ENCODE measurements at regions not wholly inside any gene's neighbourhood (a gene's known extent, or its start where the extent isn't known, plus 50 kb on each side); places are given as distances from the start of the nearest gene placed in this dataset.
"Not testable (repeated sequence)": the region's sequence is repeated elsewhere in the genome, so short reads cannot be mapped to it uniquely, and the experiment has no call there.

DNA sequence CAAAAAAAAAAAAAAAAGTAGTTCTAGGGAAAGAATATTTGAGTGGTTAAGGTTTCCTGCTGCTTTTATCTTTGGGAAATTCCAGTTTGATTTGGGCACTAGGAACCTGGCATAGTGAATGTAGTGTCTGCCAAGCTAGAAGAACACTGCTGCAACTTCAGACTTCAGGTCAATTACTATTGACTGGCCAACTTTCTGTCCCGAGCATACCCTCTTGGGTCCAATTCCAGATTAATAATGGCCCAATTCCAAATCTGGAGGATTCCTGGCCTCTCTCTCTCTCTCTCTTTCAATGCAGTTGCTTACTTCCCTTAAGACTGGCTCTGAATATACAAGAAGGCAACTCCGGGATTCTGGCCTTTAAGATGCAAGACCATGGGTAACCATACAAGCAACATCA, 74.9 kb downstream of the ANKEF1 start:
- DNase-seq, result no peak

DNA sequence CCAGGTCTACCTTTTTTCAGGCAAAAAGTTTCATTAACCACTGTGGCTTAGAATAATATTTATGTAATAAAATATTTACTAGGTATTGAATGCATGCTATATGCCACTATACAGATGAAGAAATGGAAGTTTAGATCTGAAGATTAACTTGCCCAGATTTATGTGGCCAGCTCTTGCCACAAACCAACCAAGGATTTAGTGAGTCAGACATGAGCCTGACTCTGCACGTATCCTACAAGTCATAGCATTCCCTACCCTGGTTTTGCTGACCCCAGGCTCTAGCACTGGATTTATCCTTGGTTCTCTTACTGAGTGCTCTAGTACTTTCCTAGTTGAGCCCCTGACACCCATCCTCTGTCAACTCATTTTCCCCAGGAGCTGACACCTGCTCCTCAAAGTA, 75.4 kb downstream of the ANKEF1 start:
- peak; percentile 52 for DNase-seq

DNA sequence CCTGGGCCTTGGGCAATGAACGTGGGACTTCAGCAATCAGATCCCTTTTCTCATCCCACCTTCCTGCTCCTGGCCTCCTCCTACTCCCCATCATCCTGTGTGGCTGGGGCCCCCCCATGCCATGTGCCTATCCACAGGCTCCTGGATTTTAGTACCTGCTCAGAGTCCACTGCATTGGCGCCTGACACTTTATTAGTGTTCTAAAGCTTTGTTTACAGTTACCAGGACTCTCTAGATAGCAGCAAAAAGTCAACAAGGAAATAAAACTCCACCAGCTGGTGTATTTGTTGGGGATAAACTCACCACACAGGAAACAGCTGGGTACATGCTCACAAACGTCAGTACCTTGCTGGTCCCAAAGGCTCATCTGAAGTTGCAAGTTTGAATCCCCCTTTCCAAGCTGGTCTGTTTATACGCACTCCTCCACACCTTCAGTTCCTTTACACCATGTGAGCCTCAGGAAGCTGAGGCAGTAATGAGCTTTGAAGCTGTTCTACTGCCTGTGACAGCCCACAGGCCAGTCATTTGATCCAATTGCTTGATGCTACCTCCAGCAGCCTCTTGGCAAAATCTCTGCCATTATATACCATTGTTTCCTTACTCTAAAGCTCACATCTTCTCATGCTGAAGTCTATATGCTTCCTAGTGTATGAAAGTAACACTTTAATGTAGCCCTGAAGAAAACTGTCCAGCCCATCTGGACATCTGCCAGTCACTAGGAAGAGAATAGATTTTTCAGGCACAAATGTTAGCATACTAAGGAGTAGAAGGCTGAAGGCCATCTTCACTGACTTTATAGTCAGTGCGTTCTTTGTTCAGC, 76.6 kb downstream of the ANKEF1 start:
- DNase-seq, result no peak

DNA sequence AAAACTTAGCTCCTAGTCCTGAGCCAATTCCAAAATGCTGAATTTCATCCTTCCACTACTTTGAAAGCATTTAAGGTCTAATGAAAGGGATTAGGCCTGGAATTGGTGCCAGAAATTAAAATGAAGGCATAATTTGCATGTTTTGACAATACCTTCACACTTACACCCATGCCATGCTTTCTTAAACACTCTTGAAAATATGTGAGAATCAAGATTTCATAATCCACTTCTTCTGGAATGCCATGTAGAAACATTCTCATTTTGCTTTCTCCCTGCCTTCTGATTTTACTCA, 77.1 kb downstream of the ANKEF1 start:
- no peak for DNase-seq

DNA sequence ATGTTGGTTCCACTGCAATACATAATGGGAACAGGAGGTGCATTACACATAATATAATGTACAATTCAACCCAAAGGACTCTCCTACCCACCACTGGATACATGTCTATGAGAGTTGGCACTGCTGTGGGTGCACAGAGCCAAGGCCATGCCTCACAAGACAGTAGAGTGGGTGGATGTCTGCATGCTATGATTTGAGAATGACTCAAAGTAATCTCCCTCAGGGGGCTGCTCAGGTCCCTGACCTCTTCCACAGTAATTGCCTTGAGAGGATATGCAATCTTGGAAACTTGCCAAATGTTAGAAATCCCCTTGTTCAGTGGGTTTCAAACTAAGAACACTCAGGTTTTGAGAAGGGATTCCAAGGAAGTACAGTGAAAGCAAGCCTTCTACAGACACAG, 79.0 kb downstream of the ANKEF1 start:
- DNase-seq, result no peak

DNA sequence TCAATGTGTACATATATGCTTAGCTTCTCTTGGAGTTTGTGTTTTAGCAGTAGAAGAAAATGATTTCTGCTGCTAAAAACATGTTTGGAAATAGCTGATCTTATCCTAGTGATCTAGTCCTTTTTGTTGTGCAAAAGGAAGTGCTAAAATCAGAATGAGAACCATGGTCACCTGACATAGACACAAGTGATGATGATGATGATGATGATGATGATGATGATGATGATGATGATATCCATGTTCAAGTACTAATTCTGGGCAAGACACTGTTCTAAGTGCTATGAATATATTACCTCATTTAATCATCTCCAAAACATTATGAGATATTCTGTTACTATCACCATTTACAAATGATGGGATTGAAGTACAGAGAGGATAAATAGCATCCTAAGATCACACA, 79.8 kb downstream of the ANKEF1 start:
- DNase-seq, result no peak

DNA sequence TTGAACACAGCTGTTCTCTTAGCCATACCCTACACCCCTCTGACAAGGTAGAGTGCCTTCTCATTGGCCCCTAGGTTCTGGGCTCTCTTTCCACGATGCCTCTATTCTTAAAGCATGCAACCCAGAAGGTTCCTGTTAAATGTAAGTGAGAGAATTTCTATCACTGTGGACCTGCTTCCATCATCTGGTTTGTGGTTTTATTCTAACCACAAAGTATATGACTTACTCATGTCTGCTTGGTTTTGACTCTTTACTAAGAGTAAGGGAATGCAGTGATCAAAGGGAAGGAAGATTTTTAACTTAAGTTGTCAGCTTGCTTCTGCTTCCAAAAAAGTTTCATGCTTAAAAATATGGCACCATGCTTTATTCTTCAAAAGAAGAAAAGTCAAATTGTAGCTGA, 80.2 kb downstream of the ANKEF1 start:
- peak; percentile 83 for DNase-seq

DNA sequence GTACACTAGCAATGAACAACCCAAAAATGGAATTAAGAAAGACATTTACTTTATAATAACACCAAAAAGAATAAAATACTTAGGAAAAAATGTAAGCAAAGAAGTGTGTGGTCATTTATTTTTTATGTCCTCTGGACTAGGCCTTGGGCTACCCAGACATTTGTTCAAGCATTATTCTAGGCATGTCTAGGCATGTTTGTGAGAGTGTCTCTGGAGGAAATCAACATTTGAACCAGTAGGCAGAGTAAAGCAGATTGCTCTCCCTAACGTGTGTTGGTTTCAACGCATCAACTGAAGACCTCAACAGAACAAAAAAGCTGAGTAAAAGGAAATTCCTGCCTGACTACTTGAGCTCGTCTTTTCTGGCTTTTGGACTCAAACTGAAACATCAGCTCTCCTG, 84.5 kb downstream of the ANKEF1 start:
- no peak for DNase-seq

DNA sequence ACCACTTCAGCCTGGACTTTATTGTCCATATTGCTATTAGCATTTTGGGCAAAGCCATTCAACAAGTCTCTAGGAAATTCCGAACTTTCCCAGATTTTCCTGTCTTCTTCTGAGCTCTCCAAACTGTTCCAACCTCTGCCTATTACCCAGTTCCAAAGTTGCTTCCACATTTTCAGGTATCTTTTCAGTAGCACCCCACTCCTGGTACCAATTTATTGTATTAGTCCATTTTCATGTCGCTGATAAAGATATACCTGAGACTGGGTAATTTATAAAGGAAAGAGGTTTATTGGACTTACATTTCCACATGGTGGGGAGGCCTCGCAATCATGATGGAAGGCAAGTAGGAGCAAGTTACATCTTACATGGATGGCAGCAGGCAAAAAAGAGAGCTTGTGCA, 90.1 kb downstream of the ANKEF1 start:
- not testable (repeated sequence) for DNase-seq

DNA sequence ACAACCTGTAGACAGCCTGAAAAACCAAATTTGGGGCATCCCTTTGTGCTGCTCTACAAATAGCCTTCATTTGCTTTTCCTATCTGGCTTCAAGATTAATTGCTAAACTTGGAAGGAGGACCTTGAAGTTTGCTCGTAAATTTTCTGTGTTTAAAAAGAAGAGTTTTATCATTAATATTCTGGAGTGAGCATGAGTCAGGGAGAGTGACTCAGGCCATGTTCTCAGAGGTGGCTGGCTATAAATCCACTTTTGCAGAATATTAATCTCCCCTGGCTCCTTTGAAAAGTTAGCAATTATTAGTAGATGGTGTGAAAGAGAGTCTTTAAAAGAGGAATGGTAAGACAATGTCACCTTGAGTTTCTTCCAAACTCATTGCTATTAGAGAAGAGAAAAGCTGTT, 91.0 kb downstream of the ANKEF1 start:
- peak; percentile 27 for DNase-seq

DNA sequence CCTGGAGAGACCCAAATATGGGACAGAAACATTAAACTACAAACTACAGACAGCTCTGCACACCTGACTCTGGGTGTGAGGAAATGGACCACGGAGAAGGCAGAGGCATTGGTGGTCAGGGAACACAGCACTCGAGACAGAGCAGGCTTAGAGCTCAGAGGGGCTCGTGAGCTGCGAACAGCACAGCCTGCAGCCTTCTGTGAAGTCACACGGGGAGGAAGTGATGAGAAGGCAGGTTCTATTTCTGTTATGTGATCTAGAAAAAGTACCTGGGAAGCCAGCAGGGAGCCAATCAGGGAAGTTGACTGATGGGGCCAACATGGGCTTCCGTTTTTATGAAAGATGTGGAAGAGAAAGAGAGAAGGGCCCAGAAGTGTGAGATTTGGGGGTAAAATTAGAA, 88.9 kb upstream of the SNAP25 start:
- DNase-seq, result no peak

DNA sequence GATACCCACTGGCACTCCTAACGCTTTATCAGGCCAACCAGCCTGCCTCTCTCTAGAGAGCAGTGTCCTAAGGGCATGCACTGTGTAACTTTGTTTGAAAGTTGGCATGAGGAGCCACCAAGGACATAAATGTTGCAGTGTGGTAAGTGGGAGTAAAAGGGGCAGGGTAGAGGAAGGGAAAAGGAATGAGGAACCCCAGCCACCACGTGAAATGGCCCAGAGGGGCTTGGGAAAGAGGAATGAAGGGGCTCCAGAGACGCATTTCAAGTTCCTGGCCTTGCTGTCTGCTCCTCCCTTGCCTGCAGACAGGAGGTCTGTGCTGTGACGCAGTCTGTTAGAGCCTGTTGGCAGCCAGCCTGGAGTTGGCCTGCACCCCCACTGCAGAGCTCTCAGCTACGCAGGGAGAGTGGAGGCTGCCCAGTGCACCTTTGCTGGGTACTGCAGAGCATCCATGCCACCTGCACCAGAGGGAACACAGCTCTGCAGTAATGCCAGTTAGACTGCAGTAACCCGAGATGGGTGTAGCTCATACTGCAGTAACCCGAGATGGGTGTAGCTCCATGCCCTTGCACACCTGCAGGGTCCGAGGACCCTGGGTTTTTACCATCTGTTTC, 86.8 kb upstream of the SNAP25 start:
- peak; percentile 7 for DNase-seq

DNA sequence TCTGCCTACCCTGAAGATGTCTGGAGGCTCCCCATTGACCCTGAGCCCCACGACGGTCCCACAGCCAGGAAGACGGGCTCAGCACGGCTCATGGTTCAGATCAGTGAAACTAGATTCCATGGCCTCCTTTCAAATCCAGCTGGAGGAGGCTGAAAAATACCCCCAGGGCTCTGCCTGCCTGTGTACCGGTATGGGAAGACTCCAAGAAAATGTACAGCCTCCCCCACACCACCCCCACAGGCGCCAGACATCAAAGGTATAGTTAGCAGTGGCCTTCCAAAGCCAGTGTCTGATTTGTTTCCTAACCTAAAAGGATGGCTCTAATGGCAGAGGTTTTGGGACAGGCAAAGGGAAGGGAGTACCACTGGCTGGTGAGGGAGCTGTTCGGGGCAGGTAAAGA, 86.2 kb upstream of the SNAP25 start:
- no peak for DNase-seq

DNA sequence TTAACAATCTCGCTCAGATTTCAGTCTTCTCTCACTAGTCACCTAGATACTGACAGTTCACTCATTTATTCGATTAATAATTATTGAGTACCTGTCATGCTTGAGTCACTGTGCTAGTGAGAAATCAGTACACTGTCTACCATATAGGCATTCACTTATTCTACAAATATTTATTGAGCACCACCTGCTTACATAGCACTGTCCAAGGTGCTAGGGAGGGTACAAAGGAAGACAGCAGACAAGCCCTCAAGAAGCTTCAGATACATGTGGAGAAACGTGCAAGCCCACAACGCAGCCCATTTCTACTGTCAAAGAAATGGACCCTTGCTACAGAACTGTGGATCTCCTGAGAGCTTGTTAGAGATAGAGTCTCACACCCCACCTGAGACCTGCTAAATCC, 85.1 kb upstream of the SNAP25 start:
- DNase-seq, result no peak

DNA sequence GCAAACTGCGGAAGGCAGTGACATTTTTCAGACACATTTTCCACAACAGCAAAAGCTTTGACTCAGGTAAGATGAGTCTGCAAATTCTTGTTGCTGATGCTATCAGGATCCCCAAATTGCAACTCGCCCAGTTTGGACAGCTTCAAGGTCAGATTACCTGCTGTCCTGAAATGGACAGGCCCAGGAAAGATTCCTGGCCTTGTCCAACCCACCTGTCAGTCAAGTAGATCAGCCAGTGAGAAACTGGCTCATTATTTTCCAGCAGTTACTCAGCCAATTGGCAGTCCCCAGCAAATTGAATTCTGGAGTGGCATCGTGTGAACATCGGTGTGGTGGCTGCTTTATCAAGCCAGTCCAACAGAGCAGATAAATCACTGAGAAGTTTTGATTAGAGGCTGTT, 84.5 kb upstream of the SNAP25 start:
- no peak for DNase-seq

DNA sequence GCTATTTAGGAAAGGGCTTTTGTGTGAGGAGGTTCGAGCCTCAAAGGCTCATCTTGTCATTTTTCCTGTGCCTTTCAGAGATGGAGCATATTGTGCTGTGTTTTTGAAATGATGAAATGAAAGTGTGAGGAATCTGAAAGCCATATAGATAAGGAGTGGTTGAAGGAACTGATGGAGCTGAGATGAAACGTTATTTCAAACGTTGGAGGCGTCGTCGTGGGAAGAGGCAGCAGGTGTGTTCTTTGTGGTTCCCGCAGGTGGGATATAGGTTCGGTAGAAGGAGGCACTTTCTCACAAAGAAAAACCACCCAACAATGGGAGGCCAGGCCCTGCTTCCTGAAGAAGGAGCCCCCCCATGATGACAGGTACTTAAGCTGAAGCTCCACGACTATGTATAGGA, 83.2 kb upstream of the SNAP25 start:
- DNase-seq, result no peak

DNA sequence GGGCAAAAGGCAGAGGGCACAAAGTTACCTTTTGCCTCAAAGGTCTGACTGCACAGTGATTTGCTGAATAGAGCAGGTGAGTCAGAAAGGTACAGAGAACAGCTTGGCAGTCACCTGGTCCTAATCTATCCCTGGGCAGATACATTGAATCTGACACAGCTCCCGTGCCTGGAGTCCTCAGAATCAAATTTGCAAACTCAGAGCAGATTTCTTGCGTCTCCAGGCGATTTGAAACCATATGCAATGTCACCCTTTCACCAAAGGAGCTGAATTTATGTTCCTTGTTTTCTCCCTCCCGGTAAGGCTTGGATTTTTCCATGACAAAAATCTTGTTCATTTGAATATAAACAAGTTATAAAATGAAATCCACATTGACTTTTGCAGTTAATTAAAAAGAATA, 81.6 kb upstream of the SNAP25 start:
- DNase-seq, result no peak

DNA sequence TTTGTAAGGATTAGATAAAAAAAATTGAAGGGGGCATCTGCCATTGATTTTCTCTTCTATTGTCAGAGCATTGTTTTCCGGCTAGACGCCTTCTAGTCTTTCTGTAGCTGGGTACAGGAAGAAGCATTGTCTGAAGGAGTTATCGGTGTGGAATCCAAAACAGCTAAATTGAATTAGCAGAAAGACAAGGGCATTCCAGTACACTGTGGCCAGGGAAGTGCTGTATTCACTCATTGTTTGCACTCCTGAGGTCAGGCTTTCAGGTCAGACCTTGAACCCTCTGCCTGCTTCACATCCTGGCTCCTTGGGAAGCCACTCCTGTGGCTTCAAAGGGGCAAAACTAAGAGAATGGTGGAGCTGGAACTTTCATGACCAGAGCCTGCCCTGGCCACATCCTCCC, 81.1 kb upstream of the SNAP25 start:
- no peak for DNase-seq

DNA sequence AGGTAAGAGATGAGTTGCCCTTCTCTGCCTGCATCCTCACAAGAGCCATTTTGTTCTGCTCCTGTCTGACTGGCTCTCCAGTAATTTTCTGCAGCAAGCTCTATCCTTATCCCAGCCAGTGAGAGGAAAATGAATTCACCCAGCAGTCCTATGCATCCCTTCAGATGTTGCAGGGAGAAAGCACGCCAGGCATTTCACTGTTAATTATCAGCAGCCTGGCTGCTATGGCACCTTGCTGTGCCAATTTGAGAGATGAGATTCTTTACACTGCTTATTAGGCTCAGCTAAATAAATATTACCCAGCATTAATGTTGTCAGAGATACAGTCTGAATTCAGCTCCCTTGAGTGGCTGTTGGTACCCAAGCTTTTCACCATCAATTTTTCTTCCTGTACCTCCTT, 61.1 kb upstream of the SNAP25 start:
- no peak for DNase-seq

DNA sequence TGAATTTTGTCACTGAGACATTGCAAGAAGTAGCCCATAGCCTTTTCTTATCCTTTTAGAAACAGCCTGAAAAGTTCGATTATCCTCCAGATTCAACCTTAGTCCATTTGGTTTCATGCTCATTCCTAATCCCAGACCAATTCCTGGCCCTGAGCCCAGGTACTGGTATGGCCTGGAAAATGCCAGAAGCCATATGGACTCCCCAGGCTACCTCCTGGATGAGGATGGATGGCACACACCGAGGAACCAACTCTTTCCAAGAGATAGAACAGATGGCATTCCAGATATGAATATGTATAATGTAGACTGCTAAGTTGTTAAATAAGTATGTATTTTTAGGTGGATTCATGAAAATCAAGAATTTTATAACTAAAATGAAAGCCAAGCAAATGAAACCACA, 51.6 kb upstream of the SNAP25 start:
- DNase-seq, result no peak

DNA sequence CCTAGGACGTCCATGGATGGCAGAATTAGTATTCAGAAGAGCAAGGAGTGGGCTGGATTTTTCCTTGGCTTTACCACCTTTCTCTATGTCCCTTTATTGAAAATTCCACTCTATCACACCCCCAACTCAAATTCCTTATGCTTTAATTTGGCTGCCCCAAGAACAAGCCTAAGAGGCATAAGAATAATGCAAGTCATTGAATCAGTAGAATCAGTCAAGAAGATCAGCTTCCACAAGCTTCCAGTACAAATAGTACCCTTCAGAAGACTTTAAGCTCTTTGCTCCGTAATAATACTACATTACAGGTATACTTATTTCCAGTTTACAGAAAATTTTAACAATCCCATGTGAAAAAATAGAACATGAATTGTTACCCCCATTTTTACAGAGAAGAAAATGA, 51.0 kb upstream of the SNAP25 start:
- DNase-seq, result no peak
